OCI-LY3 (cell line): ENCODE measurements at regions not wholly inside any gene's neighbourhood (a gene's known extent, or its start where the extent isn't known, plus 50 kb on each side); places are given as distances from the start of the nearest gene placed in this dataset.

Experiments used
- H2AFZ ChIP-seq: fragments of 200-600, 300-600 bp; shearing (Covaris generic); 2 replicates; pipeline ENCODE4 v1.6.0; 2014; ENCODE audit warnings: antibody characterized with exemption, low read depth, low read length
- H3K27ac ChIP-seq: fragments of 200-600, 300-600 bp; sonication (generic); 2 replicates; pipeline ENCODE4 v1.5.1; 2014; ENCODE audit warnings: mild to moderate bottlenecking, low read length, moderate library complexity, mixed read lengths
- H3K27me3 ChIP-seq: fragments of 200-600, 300-600 bp; sonication (generic); 2 replicates; pipeline ENCODE4 v1.6.1; 2014; ENCODE audit warnings: low read depth, low read length, mixed read lengths
- H3K36me3 ChIP-seq: fragments of 200-600, 300-600 bp; sonication (generic); replicated peaks from 2 replicates; pipeline ENCODE3; 2014; ENCODE audit warnings: low read depth, low read length, mixed read lengths
- H3K4me1 ChIP-seq: fragments of 300-600, 200-600 bp; sonication (generic); 2 replicates; pipeline ENCODE4 v1.6.1; 2014; ENCODE audit warnings: low read length, mixed read lengths
- H3K4me2 ChIP-seq: fragments of 200-600, 300-600 bp; sonication (generic); 2 replicates; pipeline ENCODE4 v1.6.1; 2014; ENCODE audit warnings: low read length, mixed read lengths
- H3K4me3 ChIP-seq: fragments of 300-600, 200-600 bp; sonication (generic); 2 replicates; pipeline ENCODE4 v1.5.1; 2014; ENCODE audit warnings: antibody characterized with exemption, mild to moderate bottlenecking, low read length, moderate library complexity
- H3K79me2 ChIP-seq: fragments of 300-600, 200-600 bp; shearing (Covaris generic); 2 replicates; pipeline ENCODE4 v1.6.1; 2014; ENCODE audit warnings: mild to moderate bottlenecking, low read length, mixed read lengths
- H3K9ac ChIP-seq: fragments of 300-600, 200-600 bp; shearing (Covaris generic); 2 replicates; pipeline ENCODE4 v1.6.0; 2014; ENCODE audit warnings: mild to moderate bottlenecking, low read length, moderate library complexity
- H3K9me3 ChIP-seq: fragments of 200-600, 300-600 bp; shearing (Covaris generic); 2 replicates; pipeline ENCODE4 v1.6.1; 2014; ENCODE audit warnings: low read length, mixed read lengths; ENCODE audit not compliant: insufficient read depth
- H4K20me1 ChIP-seq: fragments of 200-600, 300-600 bp; sonication (generic); 2 replicates; pipeline ENCODE4 v1.6.1; 2016; ENCODE audit warnings: low read length, mixed read lengths; ENCODE audit not compliant: insufficient read depth
- CTCF ChIP-seq: fragments of 200-600, 300-600 bp; sonication (generic); IDR thresholded peaks from 2 replicates; pipeline ENCODE4 v1.5.1; 2014; ENCODE audit warnings: antibody characterized with exemption, low read length, low read depth
- EZH2phosphoT487 ChIP-seq: fragments of 200-600 bp; shearing (Covaris generic); IDR thresholded peaks from 2 replicates; pipeline ENCODE4 v1.6.1; 2018; ENCODE audit warnings: antibody characterized with exemption, mixed run types, low read depth

GRCh38 chr5:51665251-51665593 lies 282.0 kb downstream of the ISL1 start:
- H3K4me1 ChIP-seq: no peaks in the 10 kb centered on the region
- H3K4me3 ChIP-seq: no peak overlapping the region
- H3K9ac ChIP-seq: no peak overlapping the region
- H3K27me3 ChIP-seq: no peaks in the 10 kb centered on the region
- no peaks in the 10 kb centered on the region for H3K79me2 ChIP-seq
- no peaks in the 10 kb centered on the region for H3K9me3 ChIP-seq
- no peak overlapping the region for H2AFZ ChIP-seq
- no peaks in the 10 kb centered on the region for H4K20me1 ChIP-seq
- H3K36me3 ChIP-seq: no peaks in the 10 kb centered on the region
- no peak overlapping the region for H3K4me2 ChIP-seq
- H3K27ac ChIP-seq: no peak overlapping the region
- TF ChIP-seq CTCF (no peak), EZH2phosphoT487 (no peak)

- no peaks in the 10 kb centered on the region for H3K36me3 ChIP-seq
- no peaks in the 10 kb centered on the region for H4K20me1 ChIP-seq
- no peak overlapping the region for H3K9ac ChIP-seq
- no peak overlapping the region for H3K4me2 ChIP-seq
- no peak overlapping the region for H3K27ac ChIP-seq
- no peak overlapping the region for H2AFZ ChIP-seq
- TF ChIP-seq CTCF (no peak), EZH2phosphoT487 (no peak)
- no peak overlapping the region for H3K4me3 ChIP-seq
- H3K4me1 ChIP-seq: no peaks in the 10 kb centered on the region
- H3K79me2 ChIP-seq: no peaks in the 10 kb centered on the region
- H3K27me3 ChIP-seq: no peaks in the 10 kb centered on the region
- H3K9me3 ChIP-seq: no peaks in the 10 kb centered on the region
Observed at GRCh38 chr5:51669095-51669494, 285.8 kb downstream of the ISL1 start.

- Histone ChIP-seq H3K9me3 (no peaks in the 10 kb centered on the region), H3K79me2 (no peaks in the 10 kb centered on the region), H3K27me3 (no peaks in the 10 kb centered on the region), H3K36me3 (no peaks in the 10 kb centered on the region), H3K4me3 (no peak overlapping the region), H4K20me1 (no peaks in the 10 kb centered on the region), H3K9ac (no peak overlapping the region), H3K27ac (no peak overlapping the region), H2AFZ (no peak overlapping the region), H3K4me2 (no peak overlapping the region), H3K4me1 (no peaks in the 10 kb centered on the region)
- TF ChIP-seq CTCF (no peak), EZH2phosphoT487 (no peak)
Observed at GRCh38 chr5:51678330-51678729, 295.1 kb downstream of the ISL1 start.

- TF ChIP-seq CTCF: no peak
- TF ChIP-seq EZH2phosphoT487: no peak
- H3K4me2 ChIP-seq: no peak overlapping the region
- no peaks in the 10 kb centered on the region for H3K9me3 ChIP-seq
- H2AFZ ChIP-seq: no peak overlapping the region
- no peak overlapping the region for H3K9ac ChIP-seq
- no peak overlapping the region for H3K4me3 ChIP-seq
- no peaks in the 10 kb centered on the region for H3K36me3 ChIP-seq
- H3K27ac ChIP-seq: no peak overlapping the region
- H4K20me1 ChIP-seq: no peaks in the 10 kb centered on the region
- H3K27me3 ChIP-seq: no peaks in the 10 kb centered on the region
- H3K4me1 ChIP-seq: no peaks in the 10 kb centered on the region
- no peaks in the 10 kb centered on the region for H3K79me2 ChIP-seq
Observed at GRCh38 chr5:51679286-51679685, 296.0 kb downstream of the ISL1 start.
